MM.1S (cell line): ENCODE measurements at regions not wholly inside any gene's neighbourhood (a gene's known extent, or its start where the extent isn't known, plus 50 kb on each side); places are given as distances from the start of the nearest gene placed in this dataset.

Experiments
- DNase-seq: peaks from one replicate; pipeline ENCODE4 v3.0.0-alpha.2; 2015
- H2AFZ ChIP-seq: fragments of 300-600 bp; sonication (generic); 2 replicates; pipeline ENCODE4 v1.6.0; 2016; ENCODE audit warnings: antibody characterized with exemption, low read length
- H3F3A ChIP-seq: fragments of 300-600 bp; sonication (generic); 2 replicates; pipeline ENCODE4 v1.6.1; 2016; ENCODE audit warnings: mild to moderate bottlenecking, antibody characterized with exemption, low read length, moderate library complexity, mixed read lengths; ENCODE audit not compliant: insufficient read depth
- H3K27ac ChIP-seq: fragments of 300-600 bp; sonication (generic); 2 replicates; pipeline ENCODE4 v1.5.1; 2016; ENCODE audit warnings: mild to moderate bottlenecking, low read length
- H3K27me3 ChIP-seq: fragments of 300-600 bp; sonication (generic); replicated peaks from 2 replicates; pipeline ENCODE4 v1.6.0; 2016; ENCODE audit warnings: low read length; ENCODE audit not compliant: insufficient read depth
- H3K36me3 ChIP-seq: fragments of 300-600 bp; sonication (generic); replicated peaks from 2 replicates; pipeline ENCODE4 v1.6.1; 2016; ENCODE audit warnings: mild to moderate bottlenecking, low read length, mixed read lengths; ENCODE audit not compliant: insufficient read depth
- H3K4me1 ChIP-seq: fragments of 300-600 bp; sonication (generic); 2 replicates; pipeline ENCODE4 v1.6.1; 2016; ENCODE audit warnings: low read length, mixed read lengths
- H3K4me2 ChIP-seq: fragments of 300-600 bp; sonication (generic); 2 replicates; pipeline ENCODE4 v1.6.0; 2016; ENCODE audit warnings: low read depth, low read length
- H3K4me3 ChIP-seq: fragments of 300-600 bp; sonication (generic); 2 replicates; pipeline ENCODE4 v1.5.1; 2016; ENCODE audit warnings: low read length, mixed read lengths
- H3K79me2 ChIP-seq: fragments of 300-600 bp; sonication (generic); 2 replicates; pipeline ENCODE4 v1.6.1; 2016; ENCODE audit warnings: mixed run types, low read length, mixed read lengths
- H3K9ac ChIP-seq: fragments of 300-600 bp; sonication (generic); 2 replicates; pipeline ENCODE4 v1.6.1; 2016; ENCODE audit warnings: low read length, mixed read lengths
- H3K9me2 ChIP-seq: fragments of 300-600 bp; sonication (generic); replicated peaks from 2 replicates; pipeline ENCODE4 v1.6.1; 2016; ENCODE audit warnings: mild to moderate bottlenecking, low read length, mixed read lengths; ENCODE audit not compliant: insufficient read depth
- H3K9me3 ChIP-seq: fragments of 300-600 bp; sonication (generic); replicated peaks from 2 replicates; pipeline ENCODE4 v1.6.1; 2016; ENCODE audit warnings: mild to moderate bottlenecking, low read length, mixed read lengths; ENCODE audit not compliant: insufficient read depth
- H4K20me1 ChIP-seq: fragments of 300-600 bp; sonication (generic); 2 replicates; pipeline ENCODE4 v1.6.1; 2016; ENCODE audit warnings: mild to moderate bottlenecking, low read length, moderate library complexity, mixed read lengths; ENCODE audit not compliant: insufficient read depth
- EZH2phosphoT487 ChIP-seq: fragments of 300-600 bp; sonication (generic); IDR thresholded peaks from 2 replicates; pipeline ENCODE4 v1.6.1; 2018; ENCODE audit warnings: antibody characterized with exemption, low read length
- TF ChIP-seq, protein P1 (sequence below): fragments of 300-600 bp; sonication (generic); IDR thresholded peaks from 2 replicates; pipeline ENCODE4 v1.5.1; 2016; ENCODE audit warnings: antibody characterized with exemption, low read length, mixed read lengths

DNA sequence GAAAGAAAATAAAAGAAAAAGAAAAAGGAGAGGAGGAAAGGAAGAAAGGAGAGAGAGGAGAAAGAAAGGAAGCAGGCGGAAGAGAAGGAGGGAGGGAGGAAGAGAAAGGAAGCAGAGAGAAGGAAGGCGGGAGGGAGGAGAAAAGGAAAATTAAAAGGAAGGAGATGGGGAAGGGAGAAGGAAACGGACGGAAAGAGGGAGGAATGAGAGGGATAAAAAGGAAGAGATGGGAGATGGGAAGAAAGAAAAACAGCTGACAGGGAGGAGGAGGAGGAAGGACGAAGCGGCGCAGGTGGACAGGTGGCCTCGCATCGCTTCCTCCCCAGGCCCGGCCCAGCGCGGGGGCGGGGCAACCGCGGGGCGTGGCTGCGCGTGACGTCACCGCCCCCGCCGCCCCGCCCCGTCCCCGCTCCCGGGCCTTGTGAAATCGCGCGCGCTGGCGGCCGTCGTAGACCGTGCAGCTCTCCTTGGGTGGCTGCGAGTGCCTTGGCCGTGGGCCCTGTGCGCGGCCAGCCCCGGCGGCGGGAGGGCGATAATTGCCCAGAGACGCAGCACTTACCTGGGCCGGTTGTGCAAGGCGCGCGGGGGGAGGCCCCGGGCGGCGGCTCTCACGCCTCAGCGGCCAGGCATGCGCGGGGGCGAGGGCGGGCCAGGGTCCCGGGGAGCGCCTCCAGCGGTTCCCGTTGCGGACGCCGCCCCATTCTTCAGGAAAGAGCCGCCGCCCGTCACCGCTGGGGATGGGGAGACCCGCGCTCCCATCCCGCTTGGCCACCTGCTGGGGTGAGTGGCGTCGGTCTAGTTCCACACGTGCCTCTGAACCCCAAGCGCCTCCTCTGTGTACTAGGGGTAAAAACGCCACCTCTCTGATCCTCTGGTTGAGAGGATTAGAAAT is 49.6 kb upstream of the FOXE1 start:
- Histone ChIP-seq H3K9me3 (no peaks in the 10 kb centered on the region), H3K36me3 (no peaks in the 10 kb centered on the region), H3K9me2 (no peaks in the 10 kb centered on the region), H3K27ac (peak overlapping the region; percentile 32; the same call in 1 of the 2 replicates), H3K27me3 (no peaks in the 10 kb centered on the region), H3F3A (no peaks in the 10 kb centered on the region), H3K4me2 (peak overlapping the region; percentile 90), H3K4me1 (peaks cover 5% of the 10 kb centered on the region), H3K4me3 (peak overlapping the region; percentile 70), H3K79me2 (no peaks in the 10 kb centered on the region), H4K20me1 (no peaks in the 10 kb centered on the region), H3K9ac (peak overlapping the region; percentile 75), H2AFZ (peak overlapping the region; percentile 88)
- peak; percentile 79 for DNase-seq
- TF ChIP-seq EZH2phosphoT487: no peak
- TF ChIP-seq, protein P1, sequence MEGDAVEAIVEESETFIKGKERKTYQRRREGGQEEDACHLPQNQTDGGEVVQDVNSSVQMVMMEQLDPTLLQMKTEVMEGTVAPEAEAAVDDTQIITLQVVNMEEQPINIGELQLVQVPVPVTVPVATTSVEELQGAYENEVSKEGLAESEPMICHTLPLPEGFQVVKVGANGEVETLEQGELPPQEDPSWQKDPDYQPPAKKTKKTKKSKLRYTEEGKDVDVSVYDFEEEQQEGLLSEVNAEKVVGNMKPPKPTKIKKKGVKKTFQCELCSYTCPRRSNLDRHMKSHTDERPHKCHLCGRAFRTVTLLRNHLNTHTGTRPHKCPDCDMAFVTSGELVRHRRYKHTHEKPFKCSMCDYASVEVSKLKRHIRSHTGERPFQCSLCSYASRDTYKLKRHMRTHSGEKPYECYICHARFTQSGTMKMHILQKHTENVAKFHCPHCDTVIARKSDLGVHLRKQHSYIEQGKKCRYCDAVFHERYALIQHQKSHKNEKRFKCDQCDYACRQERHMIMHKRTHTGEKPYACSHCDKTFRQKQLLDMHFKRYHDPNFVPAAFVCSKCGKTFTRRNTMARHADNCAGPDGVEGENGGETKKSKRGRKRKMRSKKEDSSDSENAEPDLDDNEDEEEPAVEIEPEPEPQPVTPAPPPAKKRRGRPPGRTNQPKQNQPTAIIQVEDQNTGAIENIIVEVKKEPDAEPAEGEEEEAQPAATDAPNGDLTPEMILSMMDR: 0 out of 2 replicates have a peak, but pooled peaks have one; percentile 20
